Adipose tissue (tissue), 3 donors: ENCODE measurements at regions not wholly inside any gene's neighbourhood (a gene's known extent, or its start where the extent isn't known, plus 50 kb on each side); places are given as distances from the start of the nearest gene placed in this dataset.

Experiments
- H3K27ac ChIP-seq: one replicate; pipeline ENCODE4 v1.5.1; 2013; ENCODE audit warnings: low read depth, low read length
- WGBS, 3 donors: extraction: QIAGEN DNeasy Blood & Tissue Kit; methylation state at CpG; one replicate each; pipeline ENCODE4 v1.1.7; 2013; 5-methylcytosine and 5-hydroxymethylcytosine counted together
- donor health status: healthy with polysubstance abuse.
- donor health status: Bipolar disorder and iron deficiency.
- donor health status: healthy.

DNA sequence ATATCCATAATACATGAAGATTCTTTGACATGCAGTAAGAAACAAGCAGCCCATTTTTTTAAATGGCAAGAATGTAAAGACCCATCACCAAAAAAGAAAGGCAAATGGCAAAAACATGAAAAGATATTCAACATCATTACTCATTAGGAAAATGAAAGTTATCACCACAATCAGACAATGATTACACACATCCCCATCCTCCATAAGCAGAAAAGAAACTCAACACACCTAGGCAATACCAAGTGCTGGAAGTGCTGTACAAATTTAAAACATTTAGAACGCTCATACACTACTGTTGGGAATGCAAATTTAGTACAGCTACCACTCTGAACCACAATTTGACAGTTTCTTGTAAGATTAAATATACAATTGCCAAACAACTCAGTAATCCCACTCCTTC, 466.7 kb downstream of the ACTL7B start:
- WGBS, 3 donors = 69 to 94% (median 86%) methylated on average over 1 of the region's 1 CpG
- H3K27ac ChIP-seq = no peak overlapping the region

DNA sequence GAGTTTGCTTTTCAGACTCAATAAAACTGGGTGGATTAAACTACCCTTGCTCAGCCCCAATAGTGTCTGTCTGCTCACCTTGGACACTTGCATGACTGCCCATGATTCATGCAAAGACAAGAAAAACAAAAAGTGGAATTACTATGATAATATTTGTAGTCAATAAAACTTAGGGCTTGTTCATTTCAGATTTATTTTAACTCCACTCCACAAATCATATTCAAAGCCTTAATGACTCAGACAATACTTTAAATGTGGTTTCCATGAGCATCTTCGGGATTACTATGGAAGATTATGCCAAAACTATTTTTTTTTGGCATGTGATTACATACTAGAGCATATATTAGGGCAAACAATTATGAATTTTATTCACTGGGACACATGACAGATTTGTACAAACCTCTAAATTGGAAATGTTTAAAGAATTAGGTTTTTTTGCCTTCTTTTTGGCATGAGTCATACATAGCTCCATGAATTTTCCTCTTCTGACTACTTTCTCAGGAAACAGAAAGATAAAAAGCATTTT, 468.9 kb downstream of the ACTL7B start:
- 48 to 71% (median 55%) methylated on average over 1 of the region's 1 CpG for WGBS, 3 donors
- no peak overlapping the region for H3K27ac ChIP-seq

DNA sequence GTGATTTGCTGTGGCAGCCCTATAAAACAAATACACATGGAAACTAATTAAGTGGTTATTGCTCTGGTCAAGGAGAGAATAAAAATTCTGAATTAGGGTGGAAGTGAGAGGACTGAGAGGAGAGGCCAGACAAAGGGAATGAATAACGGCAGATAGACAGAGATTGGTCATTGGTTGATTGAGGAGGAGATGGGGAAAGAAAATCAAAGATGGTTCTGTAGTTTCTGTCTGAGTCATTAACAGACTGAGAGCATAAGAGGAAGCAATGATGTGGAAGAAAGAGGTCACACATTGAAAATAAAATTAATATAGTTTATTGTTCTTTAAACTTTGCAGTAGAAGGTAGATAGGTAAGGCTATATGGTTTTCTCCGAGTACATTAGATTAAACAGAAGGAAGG, 469.8 kb downstream of the ACTL7B start:
- no peak overlapping the region for H3K27ac ChIP-seq
- 86 to 89% (median 88%) methylated on average over 2 of the region's 2 CpGs for WGBS, 3 donors

DNA sequence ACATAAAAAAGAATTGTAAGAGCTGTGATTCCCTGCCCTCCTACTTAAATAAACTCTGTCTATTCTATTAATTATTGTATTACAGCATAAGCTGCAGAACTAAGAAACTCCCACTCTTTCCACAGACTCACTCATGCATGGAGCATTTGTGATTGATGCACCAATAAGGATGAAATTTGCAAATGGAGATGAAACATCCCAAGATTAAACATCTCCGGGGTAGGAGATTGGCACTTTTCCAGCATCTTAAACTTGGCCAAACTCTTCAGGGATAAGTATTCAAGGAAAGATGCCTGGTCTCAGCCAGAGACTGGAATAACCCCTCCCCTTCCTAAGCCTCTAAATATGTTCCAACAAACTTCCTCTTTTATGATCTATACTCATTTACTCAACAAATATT, 472.0 kb downstream of the ACTL7B start:
- 30 to 55% (median 38%) methylated on average over 1 of the region's 1 CpG for whole genome bisulfite sequencing, 3 donors
- no peak overlapping the region for H3K27ac ChIP-seq

DNA sequence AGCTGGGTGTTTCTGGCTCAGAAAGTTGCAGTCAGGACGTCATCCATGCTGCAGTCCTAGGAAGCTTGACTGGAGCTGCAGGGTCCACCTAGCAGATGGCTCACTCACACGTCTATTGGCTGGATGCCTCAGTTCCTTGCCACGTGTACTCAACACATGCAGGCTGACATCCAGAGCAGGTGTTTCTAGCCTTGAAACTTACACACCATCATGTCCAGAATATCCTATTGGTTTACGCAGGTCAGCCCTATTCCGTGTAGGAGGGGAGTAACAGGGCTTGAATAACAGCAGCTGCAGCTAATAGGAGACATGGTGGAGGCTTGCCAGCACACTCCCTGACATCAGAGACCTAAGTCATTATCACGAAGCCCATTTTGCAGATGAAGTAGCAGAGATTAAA, 473.5 kb downstream of the ACTL7B start:
- H3K27ac ChIP-seq = no peak overlapping the region
- WGBS, 3 donors = 36 to 85% (median 82%) methylated on average over 6 of the region's 6 CpGs

DNA sequence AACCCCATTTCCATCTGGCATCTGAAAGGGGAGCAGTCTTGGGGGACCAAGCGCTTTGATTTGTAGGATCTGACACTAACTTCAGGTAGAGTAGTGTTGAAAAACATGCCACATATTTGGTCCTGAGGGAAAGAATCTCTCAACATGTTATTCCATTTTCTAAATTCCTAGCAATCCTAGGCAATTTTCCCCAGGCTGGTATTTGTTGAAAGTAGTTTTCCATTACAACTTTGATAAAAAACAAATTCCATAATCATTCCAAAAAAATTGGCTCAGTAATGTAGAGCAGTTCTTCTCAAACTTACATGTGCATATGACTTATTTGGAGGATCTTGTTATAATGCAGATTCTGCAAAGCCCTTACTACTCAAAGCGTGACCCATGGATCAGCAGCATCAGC, 477.9 kb downstream of the ACTL7B start:
- no peak overlapping the region for H3K27ac ChIP-seq
- 93 to 99% (median 97%) methylated on average over 2 of the region's 2 CpGs for WGBS, 3 donors

DNA sequence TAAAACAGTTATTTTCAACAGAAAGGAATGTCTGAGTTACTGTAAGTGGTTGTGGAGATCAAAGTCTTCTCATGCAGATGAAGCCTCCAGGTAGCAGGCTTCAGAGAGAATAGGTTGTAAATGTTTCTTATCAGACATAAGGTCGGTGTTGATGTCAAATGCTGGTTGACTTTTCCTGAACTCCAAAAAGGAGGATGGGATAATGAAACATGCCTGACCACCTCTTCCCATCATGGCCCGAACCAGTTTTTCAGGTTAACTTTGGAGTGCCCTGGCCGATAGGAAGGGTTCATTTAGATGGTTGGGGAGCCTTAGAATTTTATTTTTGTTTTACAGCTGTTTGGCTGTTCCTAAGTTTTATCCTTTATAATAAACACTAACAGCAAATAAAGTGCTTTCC, 478.4 kb downstream of the ACTL7B start:
- WGBS, 3 donors = 55 to 87% (median 86%) methylated on average over 3 of the region's 3 CpGs
- no peak overlapping the region for H3K27ac ChIP-seq

DNA sequence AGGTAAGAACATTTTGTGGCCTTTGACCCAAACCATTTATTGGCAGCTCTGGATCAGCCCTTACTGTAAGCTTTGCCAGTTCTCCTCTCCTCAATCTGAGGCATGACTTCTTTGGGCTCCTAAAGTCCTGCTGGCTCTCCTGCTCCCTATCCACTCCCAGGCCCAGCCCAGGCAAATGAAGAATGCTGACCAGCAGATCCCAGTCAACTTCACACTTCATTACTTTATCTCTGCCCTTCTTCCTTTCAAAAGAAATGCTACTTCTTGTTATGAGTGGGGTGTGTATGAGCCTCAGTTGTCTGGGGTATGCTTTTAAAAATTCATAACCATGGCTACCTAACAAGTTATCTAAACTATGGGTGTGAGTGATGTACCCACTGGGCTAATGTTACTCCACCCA, 479.6 kb downstream of the ACTL7B start:
- no peak overlapping the region for H3K27ac ChIP-seq

DNA sequence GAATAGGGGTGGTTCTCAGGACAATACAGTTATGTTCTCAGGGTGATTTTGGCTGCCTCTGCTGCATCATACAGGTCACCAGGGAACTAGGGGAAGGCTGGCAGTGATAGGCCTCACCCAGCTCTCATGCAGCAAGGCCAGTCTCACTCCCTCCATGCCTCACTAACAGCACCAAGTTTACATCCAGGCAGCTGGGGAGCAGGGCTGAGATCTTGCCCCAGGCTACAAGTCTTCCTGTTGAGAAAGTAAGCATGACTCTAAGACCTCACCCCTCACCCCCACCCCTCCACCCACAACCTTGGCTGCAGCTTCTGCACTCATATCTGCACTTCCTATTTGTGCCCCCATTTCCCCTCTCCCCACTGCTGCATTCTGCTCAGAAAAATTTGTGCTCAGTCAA, 481.2 kb downstream of the ACTL7B start:
- no peak overlapping the region for H3K27ac ChIP-seq

DNA sequence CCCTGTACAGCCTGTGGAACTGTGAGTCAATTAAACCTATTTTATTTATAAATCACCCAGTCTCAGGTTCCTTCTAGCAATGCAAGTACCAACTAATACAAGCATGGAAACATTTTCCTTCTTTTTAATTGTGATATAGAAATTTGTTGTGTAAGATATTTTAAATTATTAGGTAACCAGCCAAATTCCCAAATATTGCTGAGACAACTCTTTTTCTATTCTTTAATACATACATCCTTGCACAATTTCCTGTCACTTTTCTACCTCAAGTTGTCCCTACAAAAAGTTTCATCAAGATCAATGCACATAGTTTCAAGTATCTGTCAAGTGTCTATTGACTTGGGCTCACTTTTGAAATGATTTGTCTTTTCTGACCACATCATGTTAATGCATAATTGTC, 488.6 kb downstream of the ACTL7B start:
- no peak overlapping the region for H3K27ac ChIP-seq

DNA sequence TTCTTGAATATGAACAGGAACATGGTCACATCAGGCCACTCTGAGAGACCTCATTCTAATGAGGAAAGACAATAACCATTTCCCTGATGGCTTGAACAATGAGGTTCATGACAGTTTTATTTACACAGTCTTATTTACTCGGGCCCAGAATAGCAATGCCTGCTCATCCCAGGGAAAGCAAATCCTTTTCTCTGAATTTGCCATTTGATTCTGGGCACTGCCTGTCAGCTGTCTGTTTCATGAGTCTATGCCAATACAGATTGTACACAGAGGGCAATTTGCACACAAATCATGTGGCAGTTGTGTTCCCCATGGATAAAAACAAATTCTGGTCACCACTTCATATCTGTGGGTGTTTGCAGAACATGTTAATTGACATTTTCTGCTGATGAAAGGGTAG, 492.5 kb downstream of the ACTL7B start:
- 26 to 61% (median 58%) methylated on average over 1 of the region's 1 CpG for WGBS, 3 donors
- no peak overlapping the region for H3K27ac ChIP-seq

DNA sequence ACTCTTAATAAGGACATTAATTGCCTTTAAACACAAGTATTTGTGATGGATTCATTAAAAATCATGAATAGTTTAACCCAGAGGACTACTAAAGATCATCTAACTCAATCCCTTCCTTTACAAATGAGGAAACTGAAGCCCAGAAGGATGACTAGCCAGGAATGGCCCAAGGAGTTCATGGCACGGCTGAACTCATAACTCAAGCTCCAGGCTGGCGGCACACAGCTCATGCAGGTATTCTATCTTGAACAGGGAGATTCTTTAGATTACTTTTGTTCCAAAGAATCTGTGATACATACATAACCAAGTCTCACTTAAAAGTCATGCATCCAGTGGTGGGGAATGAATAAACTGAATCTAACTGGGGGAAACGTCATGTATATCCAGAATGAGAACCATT, 495.5 kb downstream of the ACTL7B start:
- no peak overlapping the region for H3K27ac ChIP-seq
- WGBS, 3 donors = 87 to 94% (median 93%) methylated on average over 3 of the region's 3 CpGs

DNA sequence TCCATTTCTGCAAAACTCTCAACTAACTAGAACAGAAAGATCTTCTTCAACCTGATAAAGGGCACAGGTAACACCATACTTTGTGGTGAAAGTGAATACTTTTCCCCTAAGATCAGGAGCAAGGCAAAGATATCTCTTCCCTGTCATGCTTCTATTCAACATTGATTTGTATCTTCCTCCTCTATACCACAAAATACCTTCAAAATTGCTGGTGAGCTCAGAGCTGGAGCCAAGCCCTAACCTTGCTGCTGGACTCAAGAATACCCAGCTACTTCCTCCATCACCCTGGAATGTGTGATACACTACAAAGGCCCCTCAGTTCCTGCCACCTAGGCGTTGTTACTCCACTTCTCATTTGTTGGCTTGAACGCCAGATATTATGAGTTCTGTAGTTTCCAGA, 499.0 kb downstream of the ACTL7B start:
- WGBS, 3 donors = 62 to 89% (median 87%) methylated on average over 2 of the region's 2 CpGs
- H3K27ac ChIP-seq = no peak overlapping the region

DNA sequence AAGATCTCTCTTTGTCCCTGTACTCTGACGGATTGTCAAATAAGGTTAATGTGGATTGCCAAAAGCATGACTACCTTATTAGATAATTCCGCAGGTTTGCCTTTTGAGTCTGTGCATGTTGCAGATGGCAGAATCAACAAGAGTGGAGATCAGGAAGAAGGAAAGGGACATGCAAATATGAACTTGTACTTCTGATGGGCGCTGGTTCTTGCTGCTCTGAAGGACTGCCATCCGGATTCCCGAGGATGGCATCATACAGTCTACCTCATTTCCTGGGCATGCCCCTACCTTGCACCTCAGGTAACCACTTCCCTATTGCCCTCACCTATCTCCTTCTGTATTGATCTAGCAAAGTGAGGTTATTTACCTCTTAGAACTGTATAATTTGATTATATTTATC, 504.2 kb downstream of the ACTL7B start:
- 76 to 90% (median 84%) methylated on average over 5 of the region's 5 CpGs for WGBS, 3 donors
- no peak overlapping the region for H3K27ac ChIP-seq

DNA sequence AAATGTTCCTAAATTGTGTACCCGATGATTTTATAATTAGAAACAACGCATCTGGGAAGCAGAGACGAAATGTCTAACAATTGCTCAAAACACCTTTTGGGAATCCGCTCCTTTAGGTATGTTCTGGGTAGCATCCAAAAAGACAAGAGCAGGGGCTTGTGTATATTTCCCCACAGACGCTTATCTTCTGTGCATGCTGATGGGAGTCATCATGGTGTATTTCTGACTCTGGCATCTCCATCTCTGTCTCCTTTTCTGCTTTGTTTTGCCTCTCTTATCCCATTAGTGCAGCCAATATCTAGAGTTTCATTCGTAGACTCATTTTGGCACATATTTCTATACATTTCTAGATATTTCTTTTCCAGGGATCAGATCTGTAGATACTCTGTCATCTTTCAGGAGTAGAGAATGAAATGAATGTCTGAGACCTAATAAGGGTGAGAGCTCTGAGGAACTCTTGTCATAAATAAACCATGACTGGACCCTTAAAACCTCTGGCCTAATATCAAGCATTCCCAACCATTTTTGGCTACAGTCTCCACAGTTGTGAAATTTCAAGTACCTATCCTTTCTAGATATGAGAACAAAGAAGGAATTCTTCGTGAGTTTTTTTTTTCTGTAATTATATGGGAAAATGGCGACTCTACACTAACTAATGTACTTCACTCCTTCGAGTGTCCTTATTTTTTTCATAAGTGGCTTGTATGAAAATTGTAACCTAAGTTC, 508.2 kb downstream of the ACTL7B start:
- 75 to 88% (median 83%) methylated on average over 9 of the region's 9 CpGs for WGBS, 3 donors

DNA sequence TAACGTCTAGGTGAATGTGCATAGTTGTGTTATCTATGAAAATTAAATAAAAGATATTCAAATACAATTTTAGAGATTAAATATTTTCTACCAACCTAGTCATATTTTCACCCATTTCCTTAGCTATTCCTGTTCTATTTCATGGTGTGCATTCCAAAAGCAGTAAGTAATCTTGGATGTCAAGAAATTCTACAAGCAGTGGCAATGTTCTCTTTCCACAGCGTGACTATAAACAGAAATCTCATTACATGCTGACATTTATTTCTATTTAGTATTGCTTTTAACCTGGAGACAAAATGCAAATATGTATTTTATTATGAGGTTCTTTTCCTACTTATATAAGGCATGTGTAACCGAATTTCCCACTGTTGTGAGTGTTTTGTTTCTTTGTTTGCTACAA, 510.0 kb downstream of the ACTL7B start:
- H3K27ac ChIP-seq = no peak overlapping the region
- 54 to 81% (median 78%) methylated on average over 3 of the region's 3 CpGs for WGBS, 3 donors

More for the DNA sequence above, 508.2 kb downstream of the ACTL7B start:
- H3K27ac ChIP-seq = no peak overlapping the region

DNA sequence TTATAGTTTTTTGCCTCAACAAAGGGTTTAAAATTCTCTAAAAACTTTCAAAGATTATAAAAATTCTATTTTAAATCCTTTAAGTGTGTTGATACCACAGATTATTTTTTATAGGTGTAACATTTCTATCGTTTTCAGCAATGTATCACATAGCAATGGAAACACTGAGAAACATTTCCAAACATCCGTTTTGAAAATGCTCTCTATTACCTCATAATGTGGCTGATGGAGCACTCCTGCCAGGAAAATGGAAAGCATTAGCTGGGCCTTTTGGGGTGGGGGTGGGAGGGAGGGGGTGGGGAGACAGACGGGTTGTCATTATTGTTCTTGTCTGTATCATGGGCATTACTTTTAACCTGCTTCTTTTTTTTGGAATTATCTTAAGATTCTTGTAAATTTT, 516.5 kb downstream of the ACTL7B start:
- WGBS, 3 donors = 43 to 50% (median 46%) methylated on average over 3 of the region's 3 CpGs
- H3K27ac ChIP-seq = no peak overlapping the region

DNA sequence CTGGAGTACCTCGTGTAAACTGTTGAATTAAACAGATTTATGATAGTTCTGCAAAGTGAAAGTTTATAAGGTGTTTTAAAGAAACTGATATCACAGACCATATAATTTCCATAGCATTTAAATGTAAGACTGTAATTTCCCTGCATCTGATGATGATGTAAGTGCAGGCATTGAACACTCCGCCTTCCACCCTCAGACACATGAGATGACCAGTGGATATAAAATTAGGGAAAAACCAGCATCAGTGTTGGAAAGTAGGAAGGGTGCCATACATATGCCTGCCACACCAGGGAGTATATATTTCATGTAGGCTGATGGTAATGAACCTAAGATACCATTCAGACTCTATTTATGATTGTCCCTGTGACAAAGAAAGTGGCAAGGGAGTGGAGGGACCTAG, 519.2 kb downstream of the ACTL7B start:
- WGBS, 3 donors = 57 to 82% (median 77%) methylated on average over 2 of the region's 2 CpGs
- no peak overlapping the region for H3K27ac ChIP-seq

DNA sequence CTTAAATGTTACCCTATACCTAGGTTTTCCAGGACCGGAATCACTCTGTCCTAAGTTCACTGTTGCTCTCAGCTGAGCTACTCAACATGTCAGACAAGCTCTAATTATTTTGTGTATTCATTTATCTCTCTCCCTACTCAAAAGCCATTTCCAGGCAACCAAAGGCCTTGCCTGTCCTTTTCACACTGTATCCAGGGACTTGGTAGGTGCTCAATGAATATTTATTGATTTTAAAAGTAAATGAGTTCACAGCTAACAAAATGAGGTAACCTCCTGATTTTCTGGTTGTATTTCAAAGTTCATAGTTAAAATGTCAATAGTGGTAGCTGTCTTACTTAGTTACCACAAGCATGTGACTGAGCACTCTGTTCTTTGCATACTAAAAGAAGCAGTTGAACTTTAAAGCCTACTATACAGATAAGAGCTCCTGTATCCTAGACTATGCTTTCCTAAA, 522.2 kb downstream of the ACTL7B start:
- H3K27ac ChIP-seq = no peak overlapping the region
- 19 to 84% (median 84%) methylated on average over 1 of the region's 1 CpG for WGBS, 3 donors

DNA sequence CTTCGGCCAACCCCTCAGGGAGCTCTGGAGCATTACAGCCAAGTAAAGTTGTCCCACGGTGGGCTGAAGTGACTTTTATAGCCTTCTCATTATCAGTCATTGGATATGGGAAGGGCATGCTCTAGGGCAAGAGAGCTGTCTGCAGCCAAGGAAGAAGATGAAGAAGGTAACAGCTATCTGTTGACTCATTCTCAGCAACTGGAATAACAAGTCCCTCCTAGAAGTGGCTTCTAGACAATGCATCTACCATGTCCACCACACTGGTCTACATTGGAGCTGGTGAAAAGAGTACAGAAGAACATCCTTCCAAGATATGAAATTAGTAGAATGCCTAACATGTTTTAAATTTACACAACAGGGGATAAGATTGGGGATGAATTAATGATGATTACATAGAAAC, 524.2 kb downstream of the ACTL7B start:
- 76 to 83% (median 82%) methylated on average over 2 of the region's 2 CpGs for whole genome bisulfite sequencing, 3 donors
- H3K27ac ChIP-seq = no peak overlapping the region

DNA sequence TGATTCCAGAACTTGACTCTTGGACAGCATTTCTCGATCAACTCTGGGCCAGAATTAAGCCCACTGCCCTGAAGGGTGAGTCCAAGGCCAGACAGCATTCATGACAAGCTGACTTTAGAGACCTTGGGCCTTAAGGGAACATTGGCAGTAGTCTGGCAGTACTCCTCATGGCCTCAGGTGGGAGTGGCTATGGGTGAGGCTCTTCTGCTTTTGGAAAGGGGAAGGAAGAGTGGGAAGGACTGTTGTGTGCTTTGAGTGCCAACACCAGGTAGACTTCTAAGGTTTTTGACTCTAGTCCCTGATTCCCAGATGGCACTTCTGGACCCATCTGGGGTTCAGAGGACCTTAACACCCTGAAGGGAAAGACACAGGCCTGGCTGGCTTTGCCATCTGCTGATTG, 530.4 kb downstream of the ACTL7B start:
- no peak overlapping the region for H3K27ac ChIP-seq
- 82 to 100% (median 95%) methylated on average over 1 of the region's 1 CpG for WGBS, 3 donors
